Stomach smooth muscle (tissue), 2 donors: ENCODE measurements at regions not wholly inside any gene's neighbourhood (a gene's known extent, or its start where the extent isn't known, plus 50 kb on each side); places are given as distances from the start of the nearest gene placed in this dataset.

Experiments
- H3K27ac ChIP-seq: one replicate; pipeline ENCODE4 v1.7.0; 2013; ENCODE audit warnings: mild to moderate bottlenecking, low read length, inconsistent platforms
- H3K27me3 ChIP-seq, 2 donors: one replicate each; pipeline ENCODE4 v1.7.0; 2013; ENCODE audit warnings: low read length in 2 of 2; ENCODE audit not compliant: insufficient read depth in 2 of 2, control insufficient read depth in 1 of 2
- H3K36me3 ChIP-seq, 2 donors: one replicate each; pipeline ENCODE4 v1.7.0; 2013; ENCODE audit warnings: low read length in 2 of 2; ENCODE audit not compliant: control insufficient read depth in 2 of 2, insufficient read depth in 2 of 2
- H3K4me1 ChIP-seq: one replicate; pipeline ENCODE4 v1.7.0; 2013; ENCODE audit warnings: low read length; ENCODE audit not compliant: control insufficient read depth, insufficient read depth
- H3K4me3 ChIP-seq, 2 donors: one replicate each; pipeline ENCODE4 v1.7.0; 2013; ENCODE audit warnings: low read length in 2 of 2
- H3K9ac ChIP-seq, 2 donors: one replicate each; pipeline ENCODE4 v1.7.0; 2013; ENCODE audit warnings: low read length in 2 of 2, mild to moderate bottlenecking in 1 of 2
- H3K9me3 ChIP-seq, 2 donors: one replicate each; pipeline ENCODE4 v1.7.0; 2013; ENCODE audit warnings: low read length in 2 of 2; ENCODE audit not compliant: control insufficient read depth in 2 of 2
- donor health status: healthy.
- donor health status: Pancreatic carcinoma.

GRCh38 chr16:26889740-26890139 is 177.0 kb upstream of the C16orf82 start:
- no peak overlapping the region for H3K27ac ChIP-seq
- H3K36me3 ChIP-seq, result no peaks in the 10 kb centered on the region
- H3K4me1 ChIP-seq, result no peaks in the 10 kb centered on the region

DNA sequence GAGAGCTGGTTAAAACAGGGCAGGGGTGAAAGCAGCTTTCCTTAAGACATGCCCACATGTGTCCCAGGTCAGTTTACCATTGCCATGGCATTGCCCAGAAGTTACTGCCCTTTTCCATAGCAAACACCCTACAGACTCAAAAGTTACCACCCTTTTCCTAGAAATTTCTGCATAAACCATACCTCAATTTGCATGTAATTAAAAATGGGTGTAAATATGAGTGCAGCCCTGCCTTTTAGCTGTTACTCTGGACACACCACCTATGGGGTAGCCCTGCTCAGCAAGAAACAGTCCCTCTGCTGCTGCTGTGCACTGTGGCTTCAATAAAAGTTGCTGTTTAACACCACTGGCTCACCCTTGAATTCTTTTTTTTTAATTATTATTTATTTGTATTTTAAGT is 168.5 kb upstream of the C16orf82 start:
- H3K36me3 ChIP-seq, result no peaks in the 10 kb centered on the region
- H3K27ac ChIP-seq, result no peak overlapping the region
- H3K4me3 ChIP-seq, result no peak overlapping the region
- peaks cover 0 to 2% of the 10 kb centered on the region in 2 donors for H3K9me3 ChIP-seq
- no peaks in the 10 kb centered on the region for H3K4me1 ChIP-seq
- no peak overlapping the region for H3K9ac ChIP-seq
- no peaks in the 10 kb centered on the region for H3K27me3 ChIP-seq

More at GRCh38 chr16:26889740-26890139, 177.0 kb upstream of the C16orf82 start:
- peaks cover 0 to 2% of the 10 kb centered on the region in 2 donors for H3K9me3 ChIP-seq
- no peak overlapping the region for H3K4me3 ChIP-seq
- no peak overlapping the region for H3K9ac ChIP-seq
- H3K27me3 ChIP-seq, result no peaks in the 10 kb centered on the region

- no peak overlapping the region for H3K9ac ChIP-seq
- no peak overlapping the region for H3K27ac ChIP-seq
- no peaks in the 10 kb centered on the region for H3K27me3 ChIP-seq
- H3K4me3 ChIP-seq, result no peak overlapping the region
- H3K4me1 ChIP-seq, result no peaks in the 10 kb centered on the region
- H3K9me3 ChIP-seq, result no peaks in the 10 kb centered on the region
- H3K36me3 ChIP-seq, result no peaks in the 10 kb centered on the region
These were observed 165.4 kb upstream of the C16orf82 start for GRCh38 chr16:26901196-26901861.

- Histone ChIP-seq H3K9me3 (no peaks in the 10 kb centered on the region), H3K9ac (no peak overlapping the region), H3K27ac (no peak overlapping the region), H3K36me3 (no peaks in the 10 kb centered on the region), H3K4me1 (no peaks in the 10 kb centered on the region), H3K4me3 (no peak overlapping the region), H3K27me3 (no peaks in the 10 kb centered on the region)
These were observed 164.7 kb upstream of the C16orf82 start for GRCh38 chr16:26901983-26902382.

DNA sequence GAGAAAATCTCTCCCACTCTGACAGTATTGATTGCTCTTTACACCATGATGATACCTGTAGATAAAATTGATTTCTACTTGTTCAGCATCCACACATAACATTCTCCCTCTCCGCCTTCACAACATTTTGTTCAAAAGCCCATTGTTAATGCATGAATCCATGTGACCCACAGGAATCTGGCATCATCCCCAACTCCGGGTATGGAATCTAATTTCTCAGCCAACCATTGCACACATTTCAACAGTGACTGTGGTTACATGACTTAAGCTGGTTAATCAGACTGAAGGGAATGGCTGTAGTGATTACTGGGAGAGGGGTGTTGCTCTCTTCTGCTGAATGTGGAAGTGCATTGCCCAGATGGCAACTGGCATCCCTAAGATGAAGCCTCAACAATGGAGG is 161.4 kb upstream of the C16orf82 start:
- Histone ChIP-seq H3K36me3 (no peaks in the 10 kb centered on the region), H3K4me3 (no peak overlapping the region), H3K9me3 (no peaks in the 10 kb centered on the region), H3K27ac (no peak overlapping the region), H3K4me1 (no peaks in the 10 kb centered on the region), H3K9ac (no peak overlapping the region), H3K27me3 (no peaks in the 10 kb centered on the region)

GRCh38 chr16:26909623-26910022 is 157.1 kb upstream of the C16orf82 start:
- Histone ChIP-seq H3K36me3 (no peaks in the 10 kb centered on the region), H3K9me3 (no peaks in the 10 kb centered on the region), H3K9ac (no peak overlapping the region), H3K4me1 (no peaks in the 10 kb centered on the region), H3K27ac (no peak overlapping the region), H3K4me3 (no peak overlapping the region), H3K27me3 (no peaks in the 10 kb centered on the region)

DNA sequence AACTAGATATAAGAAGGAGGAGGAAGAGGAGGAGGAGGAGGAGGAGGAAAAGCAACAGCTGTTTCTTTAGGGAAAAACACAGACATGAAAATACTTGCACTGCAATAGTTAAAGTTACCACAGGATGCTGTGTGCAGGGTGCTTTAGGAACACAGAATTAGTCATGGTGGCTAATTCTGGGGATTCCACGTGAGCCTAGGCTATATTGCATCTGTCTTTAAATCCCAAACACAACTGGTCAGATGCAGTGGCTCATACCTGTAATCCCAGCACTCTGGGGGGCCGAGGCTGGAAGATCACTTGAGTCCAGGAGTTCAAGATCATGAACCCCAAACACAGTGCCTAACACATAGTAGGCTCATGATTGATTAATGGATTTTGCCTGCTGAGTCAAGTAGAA is 155.3 kb upstream of the C16orf82 start:
- no peaks in the 10 kb centered on the region for H3K4me1 ChIP-seq
- H3K9ac ChIP-seq, result no peak overlapping the region
- no peaks in the 10 kb centered on the region for H3K36me3 ChIP-seq
- no peaks in the 10 kb centered on the region for H3K27me3 ChIP-seq
- H3K9me3 ChIP-seq, result no peaks in the 10 kb centered on the region
- no peak overlapping the region for H3K4me3 ChIP-seq
- no peak overlapping the region for H3K27ac ChIP-seq

- no peaks in the 10 kb centered on the region for H3K36me3 ChIP-seq
- H3K4me1 ChIP-seq, result no peaks in the 10 kb centered on the region
- no peaks in the 10 kb centered on the region for H3K27me3 ChIP-seq
- H3K27ac ChIP-seq, result no peak overlapping the region
- H3K4me3 ChIP-seq, result no peak overlapping the region
- no peak overlapping the region for H3K9ac ChIP-seq
- H3K9me3 ChIP-seq, result no peaks in the 10 kb centered on the region
These were observed 152.9 kb upstream of the C16orf82 start for GRCh38 chr16:26913851-26914250.

DNA sequence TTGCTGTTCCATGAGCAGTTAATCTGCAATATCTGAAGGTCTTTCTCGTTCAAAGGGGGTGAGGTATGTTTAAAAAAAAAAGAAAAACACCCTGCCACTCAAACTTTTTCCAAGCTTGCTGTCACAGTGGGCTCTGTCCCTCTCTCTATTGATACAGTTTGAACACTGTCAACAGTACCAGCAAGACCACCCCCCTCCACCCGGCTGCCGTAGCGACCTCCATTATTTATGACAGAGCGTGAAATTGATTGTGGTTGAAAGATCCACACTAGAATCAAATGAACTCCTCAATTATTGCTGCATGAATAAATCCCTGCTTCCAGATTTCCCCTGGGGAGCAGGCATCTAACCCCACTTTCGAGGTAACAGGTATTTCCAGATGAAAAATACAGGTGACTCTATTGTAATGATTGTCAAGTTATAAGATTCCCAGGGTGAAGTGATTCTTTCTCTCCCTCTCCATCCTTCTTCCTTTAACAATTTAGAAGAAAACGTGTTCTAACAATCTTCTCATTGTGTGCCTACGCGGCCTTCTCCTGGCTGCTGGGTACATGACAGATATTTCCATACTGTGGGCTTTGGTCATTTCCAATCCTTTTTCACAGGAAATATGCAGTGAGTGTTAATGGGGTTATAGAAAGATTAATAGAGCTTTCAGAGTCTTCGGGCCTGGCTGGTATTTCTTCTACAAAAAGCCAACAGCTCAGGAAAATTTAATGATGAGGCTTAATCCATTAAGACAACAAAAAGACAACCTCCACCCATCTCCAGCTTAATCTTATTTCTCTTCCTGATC is 135.7 kb upstream of the C16orf82 start:
- H3K9me3 ChIP-seq, result peaks cover 3 to 9% of the 10 kb centered on the region in 2 donors
- H3K9ac ChIP-seq, result no peak overlapping the region
- no peaks in the 10 kb centered on the region for H3K27me3 ChIP-seq
- H3K27ac ChIP-seq, result no peak overlapping the region
- no peaks in the 10 kb centered on the region for H3K36me3 ChIP-seq
- H3K4me1 ChIP-seq, result no peaks in the 10 kb centered on the region
- no peak overlapping the region for H3K4me3 ChIP-seq

- H3K4me3 ChIP-seq, result no peak overlapping the region
- no peak overlapping the region for H3K27ac ChIP-seq
- H3K9me3 ChIP-seq, result no peaks in the 10 kb centered on the region
These were observed 116.1 kb upstream of the C16orf82 start for GRCh38 chr16:26950636-26951035.

DNA sequence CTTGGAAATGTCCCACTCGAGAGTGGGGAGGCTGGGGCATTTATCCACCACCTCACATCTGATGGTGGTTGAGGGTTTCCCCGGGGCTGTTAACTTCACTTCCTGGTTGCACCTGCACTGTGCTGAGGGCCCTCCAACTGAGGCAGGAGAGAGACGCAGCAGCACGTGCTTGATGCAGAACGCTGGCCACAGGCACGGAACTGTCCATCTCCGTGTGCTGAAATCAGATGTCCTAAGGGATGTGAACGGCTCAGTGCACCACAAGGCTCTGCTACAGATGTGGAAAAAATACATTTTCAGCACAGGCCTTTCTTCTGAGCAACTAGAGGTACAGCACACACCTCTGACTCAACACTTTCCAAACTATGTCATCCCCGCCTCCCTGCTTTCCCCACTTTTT is 114.8 kb upstream of the C16orf82 start:
- Histone ChIP-seq H3K27me3 (peaks cover 0 to 2% of the 10 kb centered on the region in 2 donors), H3K27ac (no peak overlapping the region), H3K4me1 (no peaks in the 10 kb centered on the region), H3K4me3 (no peak overlapping the region), H3K9me3 (no peaks in the 10 kb centered on the region), H3K36me3 (no peaks in the 10 kb centered on the region), H3K9ac (no peak overlapping the region)

More at GRCh38 chr16:26950636-26951035, 116.1 kb upstream of the C16orf82 start:
- no peaks in the 10 kb centered on the region for H3K4me1 ChIP-seq
- H3K36me3 ChIP-seq, result no peaks in the 10 kb centered on the region
- H3K27me3 ChIP-seq, result peaks cover 0 to 2% of the 10 kb centered on the region in 2 donors
- no peak overlapping the region for H3K9ac ChIP-seq
